Heart right ventricle (tissue), 16 donors: ENCODE measurements at regions not wholly inside any gene's neighbourhood (a gene's known extent, or its start where the extent isn't known, plus 50 kb on each side); places are given as distances from the start of the nearest gene placed in this dataset.

Experiments used
- ATAC-seq, 8 donors: fragments of 200-7000 bp; cut with Tn5 transposase; one replicate each; pipeline ENCODE4 v1.9.1; 2020; ENCODE audit warnings: mild to moderate bottlenecking in 8 of 8, moderate library complexity in 8 of 8, moderate number of reproducible peaks in 1 of 8
- DNase-seq, 2 donors: peaks; one replicate each; pipeline ENCODE4 v3.0.0-alpha.2; 2020
- H3K27ac ChIP-seq, 10 donors: fragments of 200-600 bp; sonication (generic) in 2 of 10; one replicate each; pipeline versions ENCODE4 v1.5.0 to v1.8.0; 2020 to 2022; ENCODE audit warnings: mild to moderate bottlenecking in 3 of 10
- H3K27me3 ChIP-seq, 7 donors: fragments of 200-600 bp; one replicate each; pipeline ENCODE4 v1.8.0; 2021 to 2022; ENCODE audit warnings: mild to moderate bottlenecking in 2 of 7
- H3K36me3 ChIP-seq, 9 donors: fragments of 200-600 bp; sonication (generic) in 1 of 9; one replicate each; pipeline versions ENCODE4 v1.5.0 to v1.8.0; 2020 to 2022; ENCODE audit warnings: mild to moderate bottlenecking in 2 of 9
- H3K4me1 ChIP-seq, 9 donors: fragments of 200-600 bp; sonication (generic) in 1 of 9; one replicate each; pipeline versions ENCODE4 v1.5.0 to v1.8.0; 2020 to 2022; ENCODE audit warnings: mild to moderate bottlenecking in 4 of 9
- H3K4me3 ChIP-seq, 10 donors: fragments of 200-600 bp; sonication (generic) in 2 of 10; one replicate each; pipeline versions ENCODE4 v1.5.0 to v1.8.0; 2020 to 2022; ENCODE audit warnings: mild to moderate bottlenecking in 7 of 10, moderate library complexity in 2 of 10
- H3K9me3 ChIP-seq, 11 donors: fragments of 200-600 bp in 10 of 11; sonication (generic) in 2 of 11; one replicate each; pipeline versions ENCODE4 v1.5.0 to v1.8.0; 2013 to 2022; ENCODE audit warnings: mild to moderate bottlenecking in 2 of 11, control low read depth in 1 of 11, moderate library complexity in 1 of 11
- CTCF ChIP-seq, 9 donors: fragments of 200-600 bp; sonication (generic) in 2 of 9; IDR thresholded peaks; one replicate each; pipeline versions ENCODE4 v1.5.0 to v1.8.0; 2021 to 2022; ENCODE audit warnings: antibody characterized with exemption in 9 of 9, mild to moderate bottlenecking in 5 of 9, moderate library complexity in 1 of 9
- WGBS, 2 donors: extraction: QIAGEN DNeasy Blood & Tissue Kit; methylation state at CpG; one replicate each; pipeline ENCODE4 v1.1.7; 2013; ENCODE audit warnings: inconsistent platforms in 1 of 2; 5-methylcytosine and 5-hydroxymethylcytosine counted together
- intact Hi-C, 10 donors: fragments of 100-400 bp; cut with DNase I; formaldehyde crosslinking; loops; one replicate each; pipeline versions ENCODE4 v1.11.1 to v1.14.2; 2022
- donor health status: Arrhythmogenic right ventricular cardiomyopathy.
- donor health status: ischemic (EF 13 %, LVEDD 7.1; RV severe dilation, severe dysfunction).
- donor health status: healthy with polysubstance abuse.
- donor health status: DM: no; HTN: yes; CAD: no.
- donor health status: DM: no; HTN: no; CAD: no.
- donor health status: ischemic (EF 25% LVEDD 6.9; RV normal size, moderate dysfunction).
- donor health status: ischemic (EF 25% LVEDD 5.7; RV mildly dilated, moderate dysfunction).
- donor health status: healthy.
- donor health status: DM: yes; HTN: yes; CAD: no.
- donor health status: Ischemic cardiomyopathy.
- donor health status: ischemic (EF 35%, LVEDD 5.7; RV mildly dilated, moderate dysfunction).
- donor health status: nonischemic (EF 11% LVEDD 7.7; RV severe dilation, severe dysfunction).
- donor health status: DM: yes; HTN: yes; CAD: no.
- donor health status: PGD.
- donor health status: ischemic (EF 29% LVEDD 5.4; RV normal size, mild dysfunction).
- donor health status: nonischemic (EF 23%, LVEDD 6.1; RV moderate dilation, normal function).

DNA sequence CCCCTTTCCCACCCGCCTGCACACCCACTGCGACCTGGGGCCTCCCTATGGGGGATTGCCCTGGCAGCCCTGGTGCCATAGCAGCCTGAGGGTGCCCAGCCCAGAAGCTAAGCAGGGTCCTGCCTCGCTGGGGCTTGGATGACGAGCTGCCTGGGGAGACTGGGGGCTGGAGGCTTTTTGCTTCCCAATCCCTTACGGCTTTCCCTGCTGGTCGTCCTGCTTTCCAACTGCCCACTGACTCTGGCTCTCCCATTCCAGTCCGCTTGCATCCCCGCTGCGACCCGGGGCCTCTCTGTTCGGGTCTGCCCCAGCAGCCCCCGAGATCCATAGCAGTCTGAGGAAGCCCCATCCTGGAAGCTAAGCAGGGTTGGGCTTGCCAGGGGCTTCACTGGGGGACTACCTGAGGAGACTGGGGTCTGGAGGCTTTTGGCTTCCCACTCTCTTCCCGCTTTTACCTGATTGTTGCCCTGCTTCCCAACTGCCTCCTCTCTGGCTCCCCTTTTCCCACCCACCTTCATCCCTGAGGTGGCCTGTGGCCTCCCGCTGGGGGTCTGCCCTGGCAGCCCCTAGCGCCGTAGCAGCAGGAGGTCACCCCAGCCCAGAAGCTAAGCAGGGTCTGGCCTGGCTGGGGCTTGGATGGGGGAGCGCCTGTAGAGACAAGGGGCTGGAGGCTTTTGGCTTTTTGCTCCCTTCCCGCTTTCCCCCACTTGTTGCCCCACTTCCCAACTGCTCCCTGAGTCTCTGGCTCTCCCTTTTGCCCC lies 2292.8 kb downstream of the TP53TG3F start:
- intact Hi-C loops, result no loop called here
- no peak overlapping the region for H3K27ac ChIP-seq
- ATAC-seq (no peak), DNase-seq (no peak)
- H3K27me3 ChIP-seq, result no peaks in the 10 kb centered on the region
- H3K4me1 ChIP-seq, result no peaks in the 10 kb centered on the region
- 78 to 81% methylated on average over 18 of the region's 18 CpGs for WGBS, 2 donors
- H3K9me3 ChIP-seq, result peaks cover 0 to 90% (median 0%) of the 10 kb centered on the region in 11 donors
- no peak overlapping the region for H3K4me3 ChIP-seq
- TF ChIP-seq CTCF (IDR thresholded peaks at IDR 0.05), result no peak
- H3K36me3 ChIP-seq, result no peaks in the 10 kb centered on the region

DNA sequence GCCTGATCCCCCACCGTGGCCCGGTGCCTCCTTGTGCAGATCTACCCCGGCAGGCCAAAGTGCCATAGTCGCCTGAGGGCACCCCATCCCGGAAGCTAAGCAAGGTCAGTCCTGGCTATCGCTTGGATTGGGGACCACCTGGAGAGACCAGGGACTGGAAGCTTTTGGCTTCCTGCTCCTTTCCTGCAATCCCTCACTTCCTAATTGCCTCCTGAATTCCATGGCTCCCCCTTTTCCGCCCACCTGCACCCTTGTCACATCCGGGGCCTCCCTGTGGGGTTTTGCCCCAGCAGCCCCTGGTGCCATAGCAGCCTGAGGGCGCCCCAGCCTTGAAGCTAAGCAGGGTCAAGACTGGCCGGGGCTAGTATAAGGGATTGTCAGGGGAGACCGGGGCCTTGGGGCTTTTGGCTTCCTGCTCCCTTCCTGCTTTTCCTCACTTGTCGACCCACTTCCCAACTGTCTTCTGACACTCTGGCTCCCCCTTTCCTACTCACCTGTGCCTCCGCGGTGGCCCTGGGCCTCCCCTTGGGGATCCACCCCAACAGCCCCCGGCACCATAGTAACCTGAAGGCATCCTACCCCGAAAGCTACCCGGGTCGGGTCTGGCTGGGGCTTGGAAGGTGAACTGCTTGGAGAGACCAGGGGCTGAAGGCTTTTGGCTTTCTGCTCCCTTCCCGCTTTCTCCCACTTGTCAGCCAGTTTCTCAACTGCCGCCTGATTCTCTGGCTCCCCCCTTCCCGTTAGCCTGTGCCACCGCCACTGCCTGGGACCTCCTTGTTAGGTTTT lies 2293.6 kb downstream of the TP53TG3F start:
- peaks cover 0 to 91% (median 0%) of the 10 kb centered on the region in 11 donors for H3K9me3 ChIP-seq
- no peaks in the 10 kb centered on the region for H3K27me3 ChIP-seq
- no peaks in the 10 kb centered on the region for H3K36me3 ChIP-seq
- no peak overlapping the region for H3K27ac ChIP-seq
- ATAC-seq (no peak), DNase-seq (no peak)
- TF ChIP-seq CTCF (IDR thresholded peaks at IDR 0.05), result no peak
- H3K4me3 ChIP-seq, result no peak overlapping the region
- H3K4me1 ChIP-seq, result no peaks in the 10 kb centered on the region
- WGBS, 2 donors, result 83 to 84% methylated on average over 22 of the region's 22 CpGs
- intact Hi-C loops, result no loop called here

- H3K9me3 ChIP-seq, result peaks cover 0 to 91% (median 0%) of the 10 kb centered on the region in 11 donors
- TF ChIP-seq CTCF (IDR thresholded peaks at IDR 0.05), result no peak
- H3K4me1 ChIP-seq, result no peaks in the 10 kb centered on the region
- H3K27ac ChIP-seq, result no peak overlapping the region
- H3K27me3 ChIP-seq, result no peaks in the 10 kb centered on the region
- no peak overlapping the region for H3K4me3 ChIP-seq
- intact Hi-C loops, result no loop called here
- WGBS, 2 donors, result 71 to 75% methylated on average over 12 of the region's 12 CpGs
- DNase-seq, result no peak
- no peaks in the 10 kb centered on the region for H3K36me3 ChIP-seq
- ATAC-seq, result no peak
These were observed 2294.4 kb downstream of the TP53TG3F start for GRCh38 chr16:35753559-35754390.
